HG02623 (cell line): ENCODE measurements at regions not wholly inside any gene's neighbourhood (a gene's known extent, or its start where the extent isn't known, plus 50 kb on each side); places are given as distances from the start of the nearest gene placed in this dataset.

Source experiments
- ATAC-seq: cut with Tn5 transposase; IDR thresholded peaks from one replicate; pipeline ENCODE4 v1.9.1; 2021; ENCODE audit warnings: moderate library complexity; ENCODE audit not compliant: unreplicated experiment

DNA sequence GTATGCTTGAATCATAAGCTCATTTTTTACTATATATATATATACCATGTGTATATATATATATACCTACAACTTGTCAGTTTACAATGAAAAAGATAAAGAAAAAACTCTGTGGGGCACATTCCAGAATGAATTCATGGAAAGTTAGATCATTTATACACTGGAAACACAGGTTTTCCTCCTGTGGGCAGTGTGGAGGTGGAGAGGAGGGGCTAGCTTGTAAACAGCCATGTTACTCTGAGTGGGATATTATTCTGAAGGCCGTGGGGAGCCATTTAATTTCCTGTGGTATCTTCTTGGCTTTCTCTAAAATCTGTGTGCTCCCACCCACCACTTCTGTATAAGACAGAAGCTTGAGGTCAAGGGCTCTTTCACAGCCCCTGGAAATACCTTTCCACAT lies 273.4 kb upstream of the MTNR1B start:
- ATAC-seq, result no peak

DNA sequence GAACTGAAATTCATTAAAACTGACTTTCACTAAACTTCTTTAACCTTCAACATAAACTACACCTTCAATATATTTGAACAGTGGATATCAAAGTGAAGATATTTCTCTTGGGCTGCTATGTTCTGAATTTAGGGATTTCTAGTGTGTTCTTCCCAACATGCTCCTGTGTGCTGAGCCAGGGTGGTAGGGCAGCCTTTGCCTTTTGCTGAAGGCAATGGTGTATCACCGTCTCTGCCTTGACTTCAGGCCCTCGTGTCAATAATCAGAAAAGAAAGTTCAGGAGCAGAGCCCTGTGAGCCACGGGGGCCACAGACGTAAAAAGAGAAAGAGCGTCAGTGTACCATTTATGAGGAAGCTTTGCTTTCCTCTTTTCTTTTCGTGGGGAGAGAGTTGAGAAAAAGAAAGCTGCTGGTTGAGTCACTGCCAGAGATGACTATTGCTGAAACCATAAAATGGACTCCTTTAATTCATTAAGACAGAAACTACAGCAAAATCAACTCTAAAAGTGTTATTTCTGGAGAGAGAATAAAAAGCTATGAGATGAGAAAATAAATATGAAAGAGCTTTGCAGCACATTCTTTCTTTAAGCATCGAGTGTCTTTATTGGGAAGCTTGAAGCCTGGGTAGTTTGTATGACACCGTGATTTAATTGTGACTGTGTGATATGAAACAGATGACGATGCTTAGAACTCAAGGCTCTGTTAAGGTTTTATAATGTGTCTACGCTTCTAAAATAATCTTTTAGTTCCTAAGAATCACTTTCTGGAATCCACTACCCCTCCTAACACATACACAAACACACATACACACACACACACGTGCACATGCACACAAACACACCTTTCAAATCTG lies 271.8 kb upstream of the MTNR1B start:
- no peak for ATAC-seq

DNA sequence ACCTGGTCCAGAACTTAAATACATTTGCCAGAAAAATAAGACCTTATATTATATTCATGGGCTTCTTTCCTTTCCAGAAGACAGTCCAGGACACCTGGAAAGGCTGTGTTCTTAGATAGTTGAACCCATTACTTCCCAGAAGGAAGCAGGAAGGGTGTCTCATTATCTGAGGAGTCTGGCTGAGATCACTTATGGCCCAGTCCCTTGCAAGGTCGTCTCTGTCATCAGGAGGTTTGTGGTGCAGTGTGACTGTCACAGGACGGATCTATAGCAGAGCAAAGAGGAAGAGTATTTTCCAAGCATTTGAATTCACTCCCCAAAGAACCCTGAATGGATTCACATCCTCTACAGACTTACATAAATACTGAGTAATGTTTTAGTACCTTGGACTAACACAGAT lies 270.7 kb upstream of the MTNR1B start:
- ATAC-seq, result no peak

DNA sequence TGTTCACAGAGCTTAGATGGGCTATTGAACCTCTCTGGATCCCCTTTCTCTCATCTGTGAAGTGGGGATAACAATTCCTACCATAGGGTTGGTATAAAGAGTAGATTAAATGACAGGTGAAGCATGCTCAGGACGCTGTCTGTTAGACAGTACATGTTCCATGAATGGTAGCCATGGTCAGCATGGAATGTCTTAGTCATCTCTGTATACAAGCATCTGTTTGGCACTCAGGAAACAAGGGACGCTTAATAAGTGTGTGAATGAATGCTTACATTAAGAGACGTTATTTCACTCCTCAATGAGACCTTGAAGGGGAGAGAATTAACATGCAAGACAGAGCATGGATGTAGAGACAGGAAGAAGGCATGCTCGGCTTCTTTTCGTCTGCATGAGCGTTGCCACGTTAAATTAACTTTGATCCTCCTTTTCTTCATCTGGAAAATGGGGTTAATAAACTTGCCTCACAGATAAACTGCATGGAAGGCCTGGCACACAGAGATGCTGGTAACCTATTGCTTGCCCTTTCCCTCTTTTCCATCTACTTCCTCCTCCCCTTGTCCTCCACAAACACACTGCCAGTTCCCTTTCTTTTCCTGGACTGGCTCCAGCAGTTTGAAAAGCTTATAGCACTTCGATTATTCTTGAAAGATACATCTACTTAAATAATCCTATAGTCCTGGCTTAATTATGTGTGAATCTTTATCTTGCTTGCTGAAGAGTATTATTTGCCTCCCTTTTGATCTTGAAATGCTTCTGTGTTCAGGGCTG lies 267.2 kb upstream of the MTNR1B start:
- no peak for ATAC-seq

DNA sequence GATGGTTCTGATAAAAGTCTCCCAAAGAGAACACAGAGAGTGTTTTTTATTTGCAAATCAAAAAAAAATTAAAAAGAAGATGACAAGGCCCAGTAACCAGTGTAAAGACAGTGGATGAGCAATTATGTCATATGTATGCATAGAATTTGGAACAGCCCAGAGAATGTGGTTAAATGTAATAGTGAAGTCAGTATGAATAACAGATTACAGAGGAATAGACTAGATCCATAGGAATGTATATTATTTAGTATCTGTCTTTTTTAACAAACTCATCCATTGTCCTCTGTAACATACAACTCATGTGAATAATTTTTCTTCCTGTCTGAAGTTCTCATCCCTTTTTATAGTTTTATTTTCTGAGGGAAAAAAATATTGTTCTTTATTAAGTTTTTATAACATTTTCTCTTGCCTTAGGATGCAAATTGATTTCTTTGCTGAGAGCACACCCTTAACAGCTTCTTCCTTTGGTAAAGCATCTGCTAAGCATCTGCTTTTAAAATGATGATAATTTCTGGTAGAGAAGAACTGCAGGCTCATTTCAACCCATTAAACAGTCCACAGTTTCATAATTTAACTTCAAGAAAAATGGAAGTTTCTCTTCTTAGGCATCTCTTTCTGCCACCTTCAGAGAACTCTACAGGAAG lies 266.5 kb upstream of the MTNR1B start:
- no peak for ATAC-seq

DNA sequence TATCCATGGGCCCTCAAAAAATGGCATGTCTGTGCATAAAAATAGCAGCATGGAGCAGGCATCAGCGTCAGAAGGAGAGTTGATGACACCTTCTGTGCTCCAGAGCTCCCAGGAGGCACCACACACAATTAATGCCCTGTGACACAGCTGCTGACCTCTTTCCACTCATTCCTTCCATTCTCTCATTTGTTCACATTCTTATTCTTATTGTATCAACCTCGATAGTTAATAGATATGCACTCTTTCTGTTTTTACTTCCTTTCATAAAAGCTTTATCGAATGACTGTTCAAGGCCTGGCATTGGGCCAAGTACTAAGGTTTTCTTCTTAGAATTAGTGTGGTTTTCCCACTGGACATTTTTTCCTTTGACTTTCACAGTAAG lies 266.0 kb upstream of the MTNR1B start:
- no peak for ATAC-seq

DNA sequence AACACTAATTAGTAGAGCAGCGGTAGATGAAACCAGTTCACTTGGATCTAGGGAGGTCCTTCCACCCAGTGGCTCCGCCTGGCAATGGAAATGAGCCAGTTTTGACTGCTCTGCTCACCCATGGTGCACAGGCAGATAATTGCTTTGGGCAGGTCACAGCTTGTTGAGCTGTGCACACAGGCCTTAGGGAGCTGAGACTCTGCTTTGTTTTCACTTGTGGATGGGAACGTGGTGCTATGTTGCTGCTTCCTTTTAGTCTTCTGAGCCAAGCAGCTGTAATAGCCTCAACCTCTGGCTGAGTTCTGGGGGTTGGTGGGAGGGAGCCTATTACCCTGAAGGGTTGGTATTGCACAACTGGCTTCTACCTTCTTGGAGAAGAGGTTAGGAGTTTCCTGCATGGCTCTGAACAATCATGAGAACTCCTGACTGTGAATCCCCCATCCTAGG lies 262.3 kb upstream of the MTNR1B start:
- ATAC-seq, result no peak

DNA sequence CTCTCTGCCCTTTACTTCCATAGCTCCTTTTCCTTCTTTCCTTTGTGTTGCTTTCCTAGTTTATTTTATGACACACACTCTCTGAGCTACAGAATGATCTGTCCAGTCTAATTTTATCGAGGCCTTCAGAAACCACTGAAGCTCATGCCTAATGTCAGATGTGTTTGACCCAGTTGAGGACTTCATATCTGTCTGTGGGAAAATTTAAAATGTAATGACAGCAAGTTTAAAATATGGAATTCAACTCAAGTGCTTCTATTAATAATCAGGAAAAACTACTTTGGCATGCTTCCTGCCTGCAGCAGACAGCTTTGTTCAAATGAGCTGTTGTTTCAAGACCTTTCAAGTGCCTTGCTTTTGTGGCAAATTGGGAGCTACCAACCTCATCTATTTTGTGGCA lies 261.8 kb upstream of the MTNR1B start:
- no peak for ATAC-seq

DNA sequence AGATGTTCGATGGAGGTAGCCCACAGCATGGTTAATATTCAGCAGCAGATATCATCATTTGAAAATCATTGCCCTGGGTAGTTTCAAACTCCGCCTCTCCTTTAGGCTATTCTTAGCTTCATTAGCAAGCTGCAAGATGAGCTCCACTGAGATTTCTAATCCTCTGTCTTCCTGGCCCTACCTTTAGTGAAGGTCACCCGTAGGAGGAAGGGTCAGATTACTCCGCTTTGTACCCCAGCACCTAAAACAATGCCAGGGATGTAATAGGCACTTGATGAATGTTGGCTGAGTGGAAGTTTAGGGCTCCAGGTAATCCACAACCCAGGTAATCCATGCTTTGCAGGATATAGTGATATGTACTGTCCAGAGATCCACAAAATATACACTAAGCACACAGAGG lies 260.1 kb upstream of the MTNR1B start:
- no peak for ATAC-seq

DNA sequence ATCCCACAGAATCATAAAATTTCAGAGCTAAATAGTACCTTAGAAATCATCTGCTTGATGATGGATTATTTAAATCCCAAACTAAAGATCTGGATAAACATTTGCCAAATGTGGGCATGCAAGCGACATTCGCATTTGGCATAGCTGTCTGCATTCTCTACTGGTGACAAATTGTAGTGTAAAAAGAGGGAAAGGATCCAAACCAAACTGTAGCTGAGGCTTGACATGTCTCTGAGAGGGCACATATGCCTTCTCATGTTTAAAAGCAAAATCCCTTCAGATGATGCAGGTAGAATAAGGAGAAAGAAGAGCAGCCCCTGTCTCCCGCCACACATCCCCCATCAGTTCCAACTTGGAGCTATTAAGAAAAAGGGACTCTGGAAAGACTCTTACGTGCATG lies 257.5 kb upstream of the MTNR1B start:
- no peak for ATAC-seq

DNA sequence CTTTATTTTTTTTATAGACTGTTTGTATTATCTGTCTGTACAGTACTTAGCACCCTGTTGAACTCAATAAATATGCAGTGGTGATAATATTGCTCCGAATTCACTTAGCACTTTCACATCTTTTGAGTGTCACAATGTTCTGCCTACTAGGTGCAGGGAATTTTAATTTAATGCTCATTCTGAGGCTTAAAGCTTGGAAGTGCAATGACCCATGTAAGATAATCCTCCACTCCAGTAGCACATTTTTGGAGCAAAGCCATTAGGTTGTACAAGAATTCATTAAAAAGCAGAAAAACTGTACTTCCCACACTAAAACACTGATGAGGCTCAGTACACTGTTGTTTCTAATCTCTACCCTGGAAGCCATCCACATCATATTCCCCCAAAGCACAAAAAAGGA lies 255.3 kb upstream of the MTNR1B start:
- ATAC-seq, result no peak

DNA sequence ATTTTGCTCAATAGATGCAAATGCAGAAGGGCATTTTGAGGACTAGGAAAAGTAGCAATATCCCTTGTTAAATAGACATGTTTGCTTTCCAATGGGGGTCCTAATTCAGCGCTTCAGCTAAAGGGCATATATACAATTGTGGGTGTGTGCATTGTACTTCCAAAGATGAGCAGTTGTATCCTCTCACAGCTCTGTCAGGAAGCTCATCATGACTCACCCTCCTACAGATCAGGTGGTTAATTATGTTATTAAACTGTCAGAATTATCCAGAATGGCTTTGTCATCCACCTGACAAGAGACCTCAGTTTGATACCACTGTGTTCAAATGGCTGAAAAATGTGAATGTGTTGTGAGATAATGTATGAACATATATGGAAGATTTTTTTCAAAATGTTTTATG lies 252.2 kb upstream of the MTNR1B start:
- no peak for ATAC-seq

DNA sequence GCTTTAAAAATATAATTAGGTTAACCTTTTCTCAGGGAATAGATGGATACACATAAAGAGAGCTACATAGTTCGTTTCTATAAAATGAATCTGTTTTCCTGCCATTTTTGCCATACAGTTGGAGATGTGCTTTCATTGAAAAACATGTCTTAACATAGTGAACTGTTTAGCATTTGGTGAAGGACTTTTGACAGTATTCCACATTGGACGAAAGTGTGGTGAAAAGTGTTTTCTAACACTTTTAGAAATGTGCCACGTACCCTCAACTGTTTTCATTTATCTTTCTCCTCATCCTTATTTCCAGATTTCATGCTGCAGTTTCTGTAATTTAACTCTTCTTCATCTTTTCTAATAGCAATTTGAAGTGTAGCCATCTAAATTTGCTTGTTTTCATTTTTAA lies 249.1 kb upstream of the MTNR1B start:
- ATAC-seq, result no peak

DNA sequence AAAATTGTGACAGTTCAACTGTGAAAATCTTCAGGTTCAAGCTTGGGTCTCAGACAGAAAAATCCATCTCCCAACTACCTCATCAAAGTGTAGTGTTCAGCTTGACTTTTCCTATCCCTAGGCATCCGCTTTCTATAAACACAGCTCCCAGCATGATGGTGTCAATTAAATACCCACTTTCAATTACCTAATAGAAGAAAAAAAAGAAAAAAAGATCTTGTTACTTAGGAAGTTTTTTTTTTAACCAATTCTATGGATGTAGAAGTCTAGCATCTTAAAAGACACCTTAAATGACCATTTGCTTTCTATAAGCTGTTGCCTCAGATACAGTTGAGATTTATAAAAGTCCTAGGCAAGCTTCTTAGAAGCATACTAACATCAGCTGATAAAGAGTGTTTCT lies 244.1 kb upstream of the MTNR1B start:
- no peak for ATAC-seq

DNA sequence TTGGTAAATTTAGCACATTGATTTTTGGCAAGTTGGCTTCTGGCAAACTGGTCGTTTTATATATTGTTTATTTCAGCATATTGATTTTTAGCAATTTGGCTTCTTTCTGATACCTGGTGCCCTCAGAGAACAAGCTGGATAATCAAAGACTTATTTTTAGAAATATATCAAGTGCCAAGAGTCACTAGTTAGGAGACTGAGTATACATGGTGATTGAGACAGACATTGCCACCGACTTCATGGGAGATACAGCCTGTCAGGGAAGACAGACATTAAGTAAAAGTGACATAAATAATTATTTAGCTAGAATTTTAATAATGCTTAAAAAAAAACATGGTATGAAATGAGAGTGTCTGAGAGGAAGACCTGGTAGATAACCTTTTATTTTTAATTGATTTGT lies 242.3 kb upstream of the MTNR1B start:
- ATAC-seq, result no peak

DNA sequence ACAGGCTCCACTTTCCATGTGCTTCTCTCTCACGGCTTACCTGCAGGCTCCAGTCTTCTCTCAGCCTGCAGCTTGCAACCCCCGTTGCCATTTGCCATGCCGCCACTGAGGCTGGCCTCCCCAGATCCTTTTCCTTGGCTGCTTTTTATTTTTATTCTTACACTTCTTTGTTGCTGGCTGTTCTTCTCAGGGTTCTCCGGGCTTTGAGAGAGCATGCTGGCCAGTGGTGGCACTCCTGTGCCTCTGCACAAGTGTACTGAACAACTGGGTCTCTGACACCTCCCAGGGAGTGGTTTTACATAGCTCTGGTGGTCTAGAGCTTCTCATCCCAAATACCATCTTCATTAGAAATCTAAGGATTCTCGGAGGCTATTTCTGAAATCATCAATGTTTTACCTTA lies 241.7 kb upstream of the MTNR1B start:
- ATAC-seq, result no peak

DNA sequence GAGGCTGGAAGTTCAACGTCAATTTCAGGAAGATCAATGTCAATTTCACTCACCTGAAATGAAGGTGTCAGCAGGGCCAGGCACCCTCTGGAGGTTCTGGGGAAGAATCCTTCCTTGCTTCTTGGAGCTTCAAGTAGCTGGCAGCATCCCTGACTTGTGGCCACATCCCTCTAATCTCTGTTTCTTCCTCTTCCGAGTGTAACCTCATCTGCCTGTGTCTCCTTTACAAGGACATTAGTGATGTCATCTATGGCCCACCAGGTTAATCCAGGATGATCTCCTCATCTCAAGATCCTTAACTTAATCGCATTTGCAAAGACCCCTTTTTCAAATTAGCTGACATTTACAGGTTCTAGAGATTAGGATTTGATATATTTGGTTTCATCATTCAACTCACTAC lies 240.8 kb upstream of the MTNR1B start:
- no peak for ATAC-seq

DNA sequence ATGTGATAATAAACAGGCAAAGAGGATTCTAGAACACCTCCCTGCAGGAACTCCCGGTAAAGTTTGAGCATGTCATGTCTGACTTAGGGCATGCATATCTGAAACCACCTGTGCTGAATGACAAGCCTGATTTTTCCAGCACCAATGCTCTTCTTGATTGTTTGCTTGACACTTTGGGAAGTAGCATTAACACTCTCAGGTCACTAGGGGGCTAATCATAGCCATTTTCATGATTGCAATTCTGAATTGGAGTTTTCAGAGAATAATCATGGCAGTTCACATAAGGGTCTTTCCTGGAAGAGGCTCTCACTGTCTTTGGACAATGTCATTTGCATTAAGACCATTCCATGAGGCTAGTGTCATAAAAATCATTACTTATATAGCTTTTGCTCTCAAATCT lies 234.4 kb upstream of the MTNR1B start:
- no peak for ATAC-seq

DNA sequence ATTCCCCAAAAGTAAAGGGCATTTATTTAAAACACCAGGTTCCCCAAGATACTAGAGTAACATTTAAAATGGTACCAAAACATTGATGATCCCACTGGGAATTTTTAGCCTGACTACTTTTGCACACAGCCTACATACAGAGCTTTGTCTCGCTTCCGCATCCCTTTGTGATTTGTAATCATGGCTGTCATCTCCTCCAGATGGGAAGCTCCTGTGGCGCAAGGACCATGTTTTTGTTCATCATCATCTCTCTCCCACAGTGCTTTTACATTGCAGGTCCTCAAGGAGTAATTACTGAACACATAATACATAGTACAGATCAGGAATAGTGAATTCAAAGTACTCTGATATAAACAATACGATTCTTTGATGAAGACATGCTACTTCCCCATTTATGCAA lies 231.2 kb upstream of the MTNR1B start:
- no peak for ATAC-seq

DNA sequence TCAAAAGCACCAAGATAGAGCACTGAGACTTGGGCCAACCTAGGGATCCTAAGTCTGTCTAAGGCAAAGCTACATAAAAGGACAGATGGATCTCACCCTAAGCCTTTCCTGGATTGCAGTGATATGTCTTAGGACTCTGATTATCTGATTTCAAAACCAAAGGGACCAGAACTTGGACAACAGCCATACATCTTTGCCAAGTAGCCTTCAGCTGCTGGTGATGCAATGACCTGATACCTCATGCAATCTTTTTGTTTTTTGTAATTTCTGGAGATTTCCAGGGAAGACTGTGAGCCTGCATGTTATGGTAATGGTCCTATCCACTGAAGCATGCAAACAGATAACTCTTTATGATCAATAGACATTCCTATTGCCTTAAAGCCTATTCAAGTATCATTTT lies 230.4 kb upstream of the MTNR1B start:
- ATAC-seq, result no peak

DNA sequence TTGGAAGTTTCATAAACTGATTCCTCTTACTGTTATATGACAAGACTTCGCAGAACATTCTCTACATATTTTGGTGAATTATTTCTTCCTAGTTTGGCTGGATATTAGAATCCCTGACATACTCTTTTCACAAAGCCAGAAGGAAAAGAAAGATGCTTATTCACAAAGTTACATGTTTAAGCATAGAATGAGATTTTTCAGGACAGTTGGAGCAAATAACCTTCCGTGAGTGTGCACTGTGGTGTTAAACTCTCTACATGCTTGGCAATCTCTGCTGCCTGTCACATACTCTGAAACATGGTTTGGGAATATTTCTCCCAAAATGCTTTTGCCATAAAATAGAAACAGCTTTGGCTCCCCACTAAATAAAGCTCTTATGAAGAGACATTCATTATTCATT lies 230.0 kb upstream of the MTNR1B start:
- no peak for ATAC-seq

DNA sequence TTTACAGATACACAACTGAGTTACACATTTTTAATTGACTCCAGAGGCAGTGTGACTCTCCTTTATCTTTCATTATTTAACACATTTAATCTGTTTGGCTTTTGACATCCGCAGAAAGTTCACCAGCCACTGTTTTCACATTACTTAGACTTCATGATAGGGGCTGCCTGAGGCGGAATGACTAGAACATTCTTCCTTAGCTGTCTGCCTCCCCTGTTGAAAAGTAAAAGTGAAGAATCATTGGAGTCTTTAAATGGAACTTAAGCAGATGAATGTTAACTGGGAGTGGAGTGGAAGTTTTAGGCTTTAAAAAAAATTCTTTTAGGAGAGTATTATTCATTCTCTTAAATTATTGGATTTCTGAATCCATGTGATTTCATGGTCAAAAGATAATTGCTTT lies 229.2 kb upstream of the MTNR1B start:
- ATAC-seq, result no peak
